ENCODE measurements at regions not wholly inside any gene's neighbourhood (a gene's known extent, or its start where the extent isn't known, plus 50 kb on each side); places are given as distances from the start of the nearest gene placed in this dataset.

GRCh38 chr13:31051999-31052398 lies 109.7 kb downstream of the HSPH1 start:
- no peaks in the 10 kb centered on the region for H4K20me1 ChIP-seq (ENCODE audit: insufficient read depth)
- H3K9me2 ChIP-seq: no peaks in the 10 kb centered on the region
- CTCF ChIA-PET: interaction anchor here (0.8 to 4.0 kb wide), 4 partner anchors 15 to 185 kb away, joined by 3 to 20 read pairs (median 3); no protein-coding TSS in a partner anchor
- no peaks in the 10 kb centered on the region for H3K79me2 ChIP-seq (ENCODE audit: insufficient read depth)
- no peak overlapping the region for H3K9ac ChIP-seq
- H3F3A ChIP-seq (replicated peaks; ENCODE audit: insufficient read depth): peaks cover 11% of the 10 kb centered on the region
- H2AFZ ChIP-seq (ENCODE audit: low read depth): no peak overlapping the region
- TF ChIP-seq RXRA (IDR thresholded peaks at IDR 0.05; ENCODE audit: borderline replicate concordance, low read depth) (no peak), FOXM1 (IDR thresholded peaks at IDR 0.05; ENCODE audit: low read depth) (no peak), USF2 (IDR thresholded peaks at IDR 0.05; ENCODE audit: borderline replicate concordance, low read depth, low read length) (no peak), ZBTB33 (IDR thresholded peaks at IDR 0.05; ENCODE audit: borderline replicate concordance, low read depth) (no peak), CTCF (IDR thresholded peaks at IDR 0.05) (peak; percentile 30), PBX3 (IDR thresholded peaks at IDR 0.05) (no peak)
- WGBS (ENCODE audit: low lambda C conversion rate): 97% methylated on average over 8 of the region's 8 CpGs
- H3K4me1 ChIP-seq (ENCODE audit: control insufficient read depth in 1 of 2, insufficient read depth in 2 of 2, low read depth in 1 of 2, low read length in 1 of 2): peaks cover 4 to 19% of the 10 kb centered on the region in 2 experiments
- no peaks in the 10 kb centered on the region for H3K27me3 ChIP-seq (ENCODE audit: insufficient read depth)
- H3K4me2 ChIP-seq: no peak overlapping the region
- no peaks in the 10 kb centered on the region for H3K36me3 ChIP-seq (replicated peaks in 1 of 2; ENCODE audit: control insufficient read depth in 1 of 2, insufficient read depth in 2 of 2, low read length in 1 of 2)
- no peak overlapping the region for H3K4me3 ChIP-seq (ENCODE audit: low read depth in 2 of 2, low read length in 1 of 2)
- no peak for DNase-seq
- H3K27ac ChIP-seq (ENCODE audit: low read depth in 2 of 2, low read length in 1 of 2): no peak overlapping the region
- no peaks in the 10 kb centered on the region for H3K9me3 ChIP-seq
- POLR2A ChIA-PET: no interaction called here

GRCh38 chr13:31050486-31051400 lies 111.0 kb downstream of the HSPH1 start:
- H3K9me2 ChIP-seq: no peaks in the 10 kb centered on the region
- H3K9ac ChIP-seq: no peak overlapping the region
- no peaks in the 10 kb centered on the region for H4K20me1 ChIP-seq (ENCODE audit: insufficient read depth)
- no peak overlapping the region for H3K4me3 ChIP-seq (ENCODE audit: low read depth in 2 of 2, low read length in 1 of 2)
- peak; percentile 38 for DNase-seq
- no peaks in the 10 kb centered on the region for H3K36me3 ChIP-seq (replicated peaks in 1 of 2; ENCODE audit: control insufficient read depth in 1 of 2, insufficient read depth in 2 of 2, low read length in 1 of 2)
- no peaks in the 10 kb centered on the region for H3K9me3 ChIP-seq
- H3K79me2 ChIP-seq (ENCODE audit: insufficient read depth): no peaks in the 10 kb centered on the region
- peaks cover 18% of the 10 kb centered on the region for H3F3A ChIP-seq (replicated peaks; ENCODE audit: insufficient read depth)
- TF ChIP-seq CTCF (IDR thresholded peaks at IDR 0.05) (peak; percentile 56), FOXJ3 (CRISPR knock-in tag; IDR thresholded peaks at IDR 0.05) (no peak), FOXM1 (IDR thresholded peaks at IDR 0.05; ENCODE audit: low read depth) (no peak), ELF1 (IDR thresholded peaks at IDR 0.05) (no peak)
- 0 out of 4 replicates have a peak overlapping the region, but pooled peaks of 1 of the 2 experiments have one; percentile 7 for H3K27ac ChIP-seq (ENCODE audit: low read depth in 2 of 2, low read length in 1 of 2)
- no peaks in the 10 kb centered on the region for H3K27me3 ChIP-seq (ENCODE audit: insufficient read depth)
- CTCF ChIA-PET: interaction anchor here (0.6 to 4.0 kb wide), 10 partner anchors 10 to 433 kb away, joined by 3 to 20 read pairs (median 4); partner anchors contain the start of gene USPL1
- H3K4me1 ChIP-seq (ENCODE audit: control insufficient read depth in 1 of 2, insufficient read depth in 2 of 2, low read depth in 1 of 2, low read length in 1 of 2): peaks cover 15 to 25% of the 10 kb centered on the region in 2 experiments
- 87% methylated on average over 6 of the region's 6 CpGs for WGBS (ENCODE audit: low lambda C conversion rate)
- H2AFZ ChIP-seq (ENCODE audit: low read depth): no peak overlapping the region
- POLR2A ChIA-PET: no interaction called here
- no peak overlapping the region for H3K4me2 ChIP-seq
